Erythroblast (primary cell): ENCODE measurements at regions not wholly inside any gene's neighbourhood (a gene's known extent, or its start where the extent isn't known, plus 50 kb on each side); places are given as distances from the start of the nearest gene placed in this dataset.

Experiments used
- GATA1 ChIP-seq: IDR thresholded peaks from 2 replicates; pipeline ENCODE4 v1.6.1; 2011; ENCODE audit warnings: low read depth, mild to moderate bottlenecking, control low read depth, low read length, moderate library complexity
- POLR2A ChIP-seq: IDR thresholded peaks from 2 replicates; pipeline ENCODE4 v1.6.1; 2011; ENCODE audit warnings: mild to moderate bottlenecking, low read length

- TF ChIP-seq POLR2A, result no peak
- TF ChIP-seq GATA1, result no peak
Observed at GRCh38 chr3:152151216-152151876, 117.4 kb upstream of the MBNL1 start.
